Mucosa of stomach (tissue), 1 donor: ENCODE measurements at regions not wholly inside any gene's neighbourhood (a gene's known extent, or its start where the extent isn't known, plus 50 kb on each side); places are given as distances from the start of the nearest gene placed in this dataset.
A peak's percentile ranks its signal among the peaks of the same experiment; 100 is the strongest.
"Not testable (repeated sequence)": the region's sequence is repeated elsewhere in the genome, so short reads cannot be mapped to it uniquely, and the experiment has no call there.

ENCODE experiments used
- H3K27me3 ChIP-seq: one replicate; pipeline ENCODE4 v1.7.0; 2013; ENCODE audit warnings: mild to moderate bottlenecking, low read length; ENCODE audit not compliant: control insufficient read depth, insufficient read depth
- H3K36me3 ChIP-seq: one replicate; pipeline ENCODE4 v1.7.0; 2013; ENCODE audit warnings: low read length; ENCODE audit not compliant: control insufficient read depth, insufficient read depth
- H3K4me1 ChIP-seq: one replicate; pipeline ENCODE4 v1.7.0; 2013; ENCODE audit warnings: mild to moderate bottlenecking, low read length; ENCODE audit not compliant: control insufficient read depth, insufficient read depth
- H3K4me3 ChIP-seq: one replicate; pipeline ENCODE4 v1.7.0; 2013; ENCODE audit warnings: low read length
- H3K9ac ChIP-seq: one replicate; pipeline ENCODE4 v1.7.0; 2013; ENCODE audit warnings: mild to moderate bottlenecking, low read length, moderate library complexity
- H3K9me3 ChIP-seq: one replicate; pipeline ENCODE4 v1.7.0; 2013; ENCODE audit warnings: mild to moderate bottlenecking, low read length, moderate library complexity; ENCODE audit not compliant: control insufficient read depth
- donor health status: Pancreatic carcinoma.

DNA sequence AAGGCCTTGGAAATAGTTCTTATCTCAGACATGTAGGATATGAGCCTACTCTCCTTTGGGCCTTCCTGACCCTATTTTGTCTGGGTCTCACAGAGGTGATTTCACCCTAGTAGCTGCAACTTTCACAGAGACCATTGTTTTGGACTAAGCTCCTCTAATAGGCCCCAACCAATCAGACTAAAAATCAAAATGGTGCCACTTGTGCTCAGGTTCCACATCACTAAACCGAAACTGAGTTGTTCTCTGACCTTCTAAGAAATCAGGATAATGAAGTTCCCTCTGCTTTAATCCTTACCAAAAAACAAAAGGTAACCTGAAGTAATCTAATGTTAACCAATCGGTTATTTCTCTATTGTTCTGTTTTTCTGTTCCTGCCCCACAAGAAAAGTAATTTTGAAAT lies 143.6 kb downstream of the CD24 start:
- peaks cover 5% of the 10 kb centered on the region for H3K4me1 ChIP-seq
- H3K9me3 ChIP-seq: no peaks in the 10 kb centered on the region
- no peaks in the 10 kb centered on the region for H3K27me3 ChIP-seq
- H3K4me3 ChIP-seq: no peak overlapping the region
- no peak overlapping the region for H3K9ac ChIP-seq
- no peaks in the 10 kb centered on the region for H3K36me3 ChIP-seq

GRCh38 chr6:106829451-106829850 lies 145.1 kb downstream of the CD24 start:
- no peak overlapping the region for H3K4me3 ChIP-seq
- no peaks in the 10 kb centered on the region for H3K9me3 ChIP-seq
- peaks cover 5% of the 10 kb centered on the region for H3K4me1 ChIP-seq
- H3K9ac ChIP-seq: no peak overlapping the region
- no peaks in the 10 kb centered on the region for H3K27me3 ChIP-seq
- no peaks in the 10 kb centered on the region for H3K36me3 ChIP-seq

DNA sequence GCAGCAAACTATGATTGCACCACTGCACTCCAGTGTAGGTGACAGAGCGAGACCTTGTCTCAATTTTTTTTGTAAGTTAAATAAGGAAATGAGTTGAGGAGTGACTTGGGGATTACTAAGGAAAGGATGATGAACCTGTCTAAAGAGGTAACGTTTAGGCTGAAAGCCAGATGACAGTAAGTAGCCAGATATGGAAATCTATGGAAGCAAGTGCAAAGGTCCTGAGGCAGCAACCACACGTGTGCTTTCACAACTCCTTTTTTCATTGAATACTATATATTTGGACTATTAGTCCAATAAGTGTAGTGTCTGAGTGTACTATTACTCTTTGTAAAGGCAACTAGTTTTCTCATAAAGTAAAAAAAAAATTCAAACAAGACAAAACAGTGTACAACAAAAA lies 147.4 kb downstream of the CD24 start:
- Histone ChIP-seq H3K9me3 (no peaks in the 10 kb centered on the region), H3K9ac (no peak overlapping the region), H3K4me3 (no peak overlapping the region), H3K4me1 (peaks cover 14% of the 10 kb centered on the region), H3K27me3 (no peaks in the 10 kb centered on the region), H3K36me3 (no peaks in the 10 kb centered on the region)

- Histone ChIP-seq H3K36me3 (no peaks in the 10 kb centered on the region), H3K27me3 (no peaks in the 10 kb centered on the region), H3K4me3 (no peak overlapping the region), H3K4me1 (peaks cover 14% of the 10 kb centered on the region), H3K9ac (no peak overlapping the region), H3K9me3 (no peaks in the 10 kb centered on the region)
These were observed 149.4 kb downstream of the CD24 start for GRCh38 chr6:106825156-106825555.

GRCh38 chr6:106823732-106824351 lies 150.7 kb downstream of the CD24 start:
- peak overlapping the region; percentile 18 for H3K9ac ChIP-seq

GRCh38 chr6:106823058-106823457 lies 151.5 kb downstream of the CD24 start:
- Histone ChIP-seq H3K4me3 (no peak overlapping the region), H3K9me3 (no peaks in the 10 kb centered on the region), H3K27me3 (no peaks in the 10 kb centered on the region), H3K36me3 (no peaks in the 10 kb centered on the region), H3K4me1 (peaks cover 9% of the 10 kb centered on the region), H3K9ac (no peak overlapping the region)

More at GRCh38 chr6:106823732-106824351, 150.7 kb downstream of the CD24 start:
- Histone ChIP-seq H3K4me1 (peaks cover 9% of the 10 kb centered on the region), H3K27me3 (no peaks in the 10 kb centered on the region), H3K9me3 (no peaks in the 10 kb centered on the region), H3K36me3 (no peaks in the 10 kb centered on the region), H3K4me3 (no peak overlapping the region)

DNA sequence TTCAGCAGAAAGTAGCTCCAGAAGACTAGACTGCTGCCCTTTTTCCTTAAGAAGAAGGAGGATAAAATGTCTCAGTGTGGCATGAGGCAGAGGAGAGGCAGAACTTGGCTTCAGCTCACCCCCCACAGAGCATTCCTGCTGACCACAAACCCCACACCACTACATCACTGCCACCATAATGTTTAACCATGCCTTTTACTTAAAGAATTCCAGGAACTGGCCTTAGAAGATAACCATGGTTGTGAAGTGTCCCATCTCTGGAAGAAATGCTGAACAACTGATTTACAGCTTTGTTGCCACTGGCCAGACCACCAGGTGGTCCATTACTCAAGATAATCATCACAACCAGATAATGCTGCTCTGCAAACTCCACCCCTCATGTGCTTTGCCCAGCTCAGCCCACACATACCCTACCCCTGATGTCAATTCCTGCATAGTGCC lies 154.1 kb downstream of the CD24 start:
- Histone ChIP-seq H3K9me3 (no peaks in the 10 kb centered on the region), H3K36me3 (no peaks in the 10 kb centered on the region), H3K4me3 (no peak overlapping the region), H3K27me3 (no peaks in the 10 kb centered on the region), H3K9ac (no peak overlapping the region), H3K4me1 (peaks cover 9% of the 10 kb centered on the region)

GRCh38 chr6:106811088-106811686 lies 163.3 kb downstream of the CD24 start:
- no peak overlapping the region for H3K4me3 ChIP-seq
- H3K9ac ChIP-seq: no peak overlapping the region
- no peaks in the 10 kb centered on the region for H3K27me3 ChIP-seq
- no peaks in the 10 kb centered on the region for H3K36me3 ChIP-seq
- H3K9me3 ChIP-seq: peaks cover 17% of the 10 kb centered on the region
- no peaks in the 10 kb centered on the region for H3K4me1 ChIP-seq

DNA sequence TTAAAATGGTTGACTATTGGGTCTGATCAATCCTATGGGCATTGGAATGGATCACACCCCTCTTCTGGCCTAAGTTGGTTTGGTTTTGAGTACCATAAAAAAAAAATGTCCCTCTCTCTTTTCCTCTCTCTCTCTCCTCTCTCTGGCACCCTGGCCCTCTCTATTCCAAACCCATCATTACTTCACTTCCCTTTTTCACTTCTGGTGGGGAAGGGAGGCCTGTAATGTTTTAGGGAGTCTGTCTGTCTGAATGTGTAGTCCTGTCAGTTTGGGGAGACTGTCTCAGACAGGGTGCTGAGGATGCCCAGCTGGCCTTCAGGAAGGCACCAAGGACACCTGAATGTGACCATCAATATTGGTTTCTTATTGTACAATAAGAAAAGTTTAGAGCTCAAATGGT lies 165.8 kb downstream of the CD24 start:
- Histone ChIP-seq H3K27me3 (no peaks in the 10 kb centered on the region), H3K9me3 (peaks cover 17% of the 10 kb centered on the region), H3K4me3 (no peak overlapping the region), H3K36me3 (no peaks in the 10 kb centered on the region), H3K9ac (no peak overlapping the region), H3K4me1 (peaks cover 9% of the 10 kb centered on the region)

GRCh38 chr6:106807947-106808611 lies 166.4 kb downstream of the CD24 start:
- no peaks in the 10 kb centered on the region for H3K36me3 ChIP-seq
- H3K4me3 ChIP-seq: no peak overlapping the region
- peaks cover 17% of the 10 kb centered on the region for H3K9me3 ChIP-seq
- H3K9ac ChIP-seq: no peak overlapping the region
- H3K27me3 ChIP-seq: no peaks in the 10 kb centered on the region
- H3K4me1 ChIP-seq: peaks cover 9% of the 10 kb centered on the region

DNA sequence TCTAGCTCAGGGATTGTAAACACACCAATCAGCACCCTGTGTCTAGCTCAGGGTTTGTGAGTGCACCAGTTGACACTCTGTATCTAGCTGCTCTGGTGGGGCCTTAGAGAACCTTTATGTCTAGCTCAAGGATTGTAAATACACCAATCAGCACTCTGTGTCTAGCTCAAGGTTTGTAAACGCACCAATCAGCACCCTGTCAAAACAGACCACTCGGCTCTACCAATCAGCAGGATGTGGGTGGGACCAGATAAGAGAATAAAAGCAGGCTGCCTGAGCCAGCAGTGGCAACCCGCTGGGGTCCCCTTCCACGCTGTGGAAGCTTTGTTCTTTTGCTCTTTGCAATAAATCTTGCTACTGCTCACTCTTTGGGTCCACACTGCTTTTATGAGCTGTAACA lies 168.3 kb downstream of the CD24 start:
- peaks cover 17% of the 10 kb centered on the region for H3K9me3 ChIP-seq
- H3K36me3 ChIP-seq, H3K4me3 ChIP-seq, H3K4me1 ChIP-seq, H3K27me3 ChIP-seq, H3K9ac ChIP-seq: not testable (repeated sequence)

DNA sequence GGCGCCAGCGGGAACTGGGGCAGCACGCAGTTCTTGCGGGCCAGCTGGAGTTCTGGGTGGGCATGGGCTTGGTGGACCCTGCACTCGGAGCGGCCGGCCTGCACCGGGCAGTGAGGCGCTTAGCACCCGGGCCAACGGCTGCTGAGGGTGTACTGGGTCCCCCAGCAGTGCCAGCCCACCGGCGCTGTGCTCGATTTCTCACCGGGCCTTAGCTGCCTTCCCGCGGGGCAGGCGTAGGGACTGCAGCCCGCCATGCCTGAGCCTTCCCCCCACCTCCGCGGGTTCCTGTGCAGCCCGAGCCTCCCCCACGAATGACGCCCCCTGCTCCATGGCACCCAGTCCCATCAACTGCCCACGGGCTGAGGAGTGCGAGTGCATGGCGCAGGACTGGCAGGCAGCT lies 168.8 kb downstream of the CD24 start:
- peaks cover 9% of the 10 kb centered on the region for H3K4me1 ChIP-seq
- H3K9ac ChIP-seq: no peak overlapping the region
- no peak overlapping the region for H3K4me3 ChIP-seq
- no peaks in the 10 kb centered on the region for H3K27me3 ChIP-seq
- H3K36me3 ChIP-seq: no peaks in the 10 kb centered on the region
- H3K9me3 ChIP-seq: peaks cover 17% of the 10 kb centered on the region
